B cell (primary cell): ENCODE measurements at regions not wholly inside any gene's neighbourhood (a gene's known extent, or its start where the extent isn't known, plus 50 kb on each side); places are given as distances from the start of the nearest gene placed in this dataset.

Experiments
- ATAC-seq: fragments of 200-7000 bp; cut with Tn5 transposase; one replicate; pipeline ENCODE4 v1.10.0; 2021; ENCODE audit warnings: low read depth, mild to moderate bottlenecking, moderate number of reproducible peaks, moderate library complexity
- CTCF ChIA-PET: fragments of 350-600 bp; sonication (Branson Sonifier 250); formaldehyde crosslinking; loops from one replicate; lab custom pipeline; 2021; ENCODE audit warnings: antibody characterized with exemption, inconsistent platforms; lab: Charles Lee
- POLR2A ChIA-PET: fragments of 350-600 bp; sonication (Branson Sonifier 250); formaldehyde crosslinking; loops from one replicate; lab custom pipeline; 2021; ENCODE audit warnings: antibody characterized with exemption; lab: Charles Lee
- DNase-seq: peaks from one replicate; pipeline ENCODE4 v3.0.0; 2013
- H2AFZ ChIP-seq: 2 replicates; pipeline ENCODE4 v1.6.1; 2012; ENCODE audit warnings: mild to moderate bottlenecking, low read depth, low read length; ENCODE audit not compliant: insufficient read depth, poor library complexity, severe bottlenecking
- H3K27ac ChIP-seq, 2 donors: 1 replicate in 1 of 2; 2 replicates in 1 of 2; pipeline ENCODE4 v1.5.1; 2012 to 2013; ENCODE audit warnings: low read length in 2 of 2, mild to moderate bottlenecking in 2 of 2, moderate library complexity in 1 of 2
- H3K27me3 ChIP-seq, 4 experiments: fragments of 200-600 bp in 1 of 4; sonication (generic) in 1 of 4; replicated peaks in 1 of 4; 1 replicate in 2 of 4; 2 replicates in 2 of 4; pipeline versions ENCODE4 v1.6.1 to v1.7.0; 2013 to 2016; ENCODE audit warnings: low read length in 3 of 4, mild to moderate bottlenecking in 2 of 4, mixed read lengths in 1 of 4, moderate library complexity in 1 of 4; ENCODE audit not compliant: insufficient read depth in 4 of 4, control insufficient read depth in 3 of 4; ENCODE audit errors: control extremely low read depth in 1 of 4
- H3K36me3 ChIP-seq, 2 experiments: replicated peaks in 1 of 2; 1 replicate in 1 of 2; 2 replicates in 1 of 2; pipeline versions ENCODE4 v1.6.1 to v1.7.1; 2013; ENCODE audit warnings: low read length in 1 of 2; ENCODE audit not compliant: insufficient read depth in 2 of 2, control insufficient read depth in 1 of 2; ENCODE audit errors: control extremely low read depth in 1 of 2, extremely low read depth in 1 of 2
- H3K4me1 ChIP-seq, 2 donors: fragments of 200-600 bp in 1 of 2; sonication (generic) in 1 of 2; 1 replicate in 1 of 2; 2 replicates in 1 of 2; pipeline versions ENCODE4 v1.5.1 to v1.6.1; 2013 to 2017; ENCODE audit warnings: low read length in 2 of 2; ENCODE audit not compliant: control insufficient read depth in 2 of 2, insufficient read depth in 2 of 2
- H3K4me2 ChIP-seq: replicated peaks from 2 replicates; pipeline ENCODE3; 2012; ENCODE audit warnings: mild to moderate bottlenecking, low read depth, low read length; ENCODE audit not compliant: poor library complexity, severe bottlenecking
- H3K4me3 ChIP-seq, 5 experiments: fragments of 200-600 bp in 1 of 5; sonication (generic) in 1 of 5; 1 replicate in 3 of 5; 2 replicates in 2 of 5; pipeline versions ENCODE4 v1.5.1 to v1.7.0; 2011 to 2016; ENCODE audit warnings: low read length in 4 of 5, mild to moderate bottlenecking in 4 of 5, low read depth in 2 of 5, control low read depth in 1 of 5, moderate library complexity in 1 of 5; ENCODE audit not compliant: insufficient read depth in 1 of 5; ENCODE audit errors: control extremely low read depth in 1 of 5, extremely low read depth in 1 of 5
- H3K79me2 ChIP-seq: fragments of 200-600 bp; sonication (generic); one replicate; pipeline ENCODE4 v1.6.0; 2016; ENCODE audit warnings: low read length; ENCODE audit not compliant: control insufficient read depth, insufficient read depth
- H3K9ac ChIP-seq: fragments of 200-600 bp; sonication (generic); 2 replicates; pipeline ENCODE4 v1.6.1; 2017; ENCODE audit warnings: mild to moderate bottlenecking, low read length, moderate library complexity
- H3K9me3 ChIP-seq, 3 donors: one replicate each; pipeline versions ENCODE4 v1.6.1 to v1.7.1; 2013; ENCODE audit warnings: low read length in 2 of 3; ENCODE audit not compliant: control insufficient read depth in 2 of 3, insufficient read depth in 1 of 3; ENCODE audit errors: control extremely low read depth in 1 of 3
- H4K20me1 ChIP-seq: 2 replicates; pipeline ENCODE4 v1.6.0; 2012; ENCODE audit warnings: mild to moderate bottlenecking, low read length; ENCODE audit not compliant: insufficient read depth, control insufficient read depth, poor library complexity, severe bottlenecking
- H3K27ac Mint-ChIP-seq: one replicate; pipeline ENCODE4 v1.8.0; 2021; ENCODE audit warnings: mixed read lengths
- H3K27me3 Mint-ChIP-seq: one replicate; pipeline ENCODE4 v1.8.0; 2021; ENCODE audit warnings: mixed read lengths
- H3K4me1 Mint-ChIP-seq: one replicate; pipeline ENCODE4 v1.8.0; 2021; ENCODE audit warnings: mixed read lengths
- H3K4me3 Mint-ChIP-seq: one replicate; pipeline ENCODE4 v1.8.0; 2021; ENCODE audit warnings: mixed read lengths
- H3K9me3 Mint-ChIP-seq: one replicate; pipeline ENCODE4 v1.8.0; 2022; ENCODE audit warnings: mixed read lengths; ENCODE audit not compliant: insufficient read depth
- EZH2 ChIP-seq: IDR thresholded peaks from 2 replicates; pipeline ENCODE4 v1.6.1; 2012; ENCODE audit warnings: borderline replicate concordance, low read depth, mild to moderate bottlenecking, moderate library complexity, low read length; ENCODE audit not compliant: insufficient read depth, poor library complexity, severe bottlenecking
- WGBS: methylation state at CpG from one replicate; pipeline ENCODE4 v1.1.5; 2013; ENCODE audit warnings: missing lambda C conversion rate; ENCODE audit not compliant: insufficient coverage; 5-methylcytosine and 5-hydroxymethylcytosine counted together
- intact Hi-C: fragments of 100-400 bp; cut with micrococcal nuclease; formaldehyde crosslinking; loops from one replicate; pipeline ENCODE4 v1.10.0; 2022
- TF ChIP-seq, protein P1 (sequence below): fragments of 200-600 bp; IDR thresholded peaks from one replicate; pipeline ENCODE4 v1.8.0; 2022; ENCODE audit warnings: antibody characterized with exemption, mild to moderate bottlenecking

DNA sequence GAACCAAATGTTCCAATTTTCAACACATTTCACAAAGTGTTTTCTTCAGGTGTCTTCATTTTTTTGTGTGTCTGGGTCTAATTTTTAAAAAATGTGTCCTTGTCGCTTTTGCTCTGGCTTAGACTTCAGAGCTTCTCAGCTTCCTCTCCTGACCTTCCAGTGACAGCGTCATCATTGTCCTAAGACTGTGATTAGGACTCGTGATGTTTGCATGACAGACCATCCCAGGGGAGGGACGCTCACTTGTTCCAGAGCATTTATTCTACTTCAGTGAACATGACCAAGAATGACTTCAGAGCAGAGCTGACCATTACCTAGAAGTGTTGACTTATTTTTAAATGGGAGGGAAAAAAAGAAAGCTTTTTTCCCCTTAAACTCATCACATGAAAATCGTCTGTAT lies 591.9 kb downstream of the IRS1 start:
- intact Hi-C loops, result no loop called here
- 100% methylated on average over 1 of the region's 5 CpGs for WGBS
- Histone ChIP-seq H3K36me3 (no peaks in the 10 kb centered on the region), H3K27me3 (no peaks in the 10 kb centered on the region), H3K4me1 (no peaks in the 10 kb centered on the region), H2AFZ (no peak overlapping the region), H4K20me1 (no peaks in the 10 kb centered on the region), H3K4me2 (no peak overlapping the region), H3K27ac (no peak overlapping the region), H3K9me3 (no peaks in the 10 kb centered on the region), H3K79me2 (no peaks in the 10 kb centered on the region), H3K4me3 (no peak overlapping the region), H3K9ac (no peak overlapping the region)
- POLR2A ChIA-PET, result no interaction called here
- no peak for ATAC-seq
- no peaks in the 10 kb centered on the region for H3K27me3 Mint-ChIP-seq
- H3K27ac Mint-ChIP-seq, result no peak overlapping the region
- TF ChIP-seq, protein P1, sequence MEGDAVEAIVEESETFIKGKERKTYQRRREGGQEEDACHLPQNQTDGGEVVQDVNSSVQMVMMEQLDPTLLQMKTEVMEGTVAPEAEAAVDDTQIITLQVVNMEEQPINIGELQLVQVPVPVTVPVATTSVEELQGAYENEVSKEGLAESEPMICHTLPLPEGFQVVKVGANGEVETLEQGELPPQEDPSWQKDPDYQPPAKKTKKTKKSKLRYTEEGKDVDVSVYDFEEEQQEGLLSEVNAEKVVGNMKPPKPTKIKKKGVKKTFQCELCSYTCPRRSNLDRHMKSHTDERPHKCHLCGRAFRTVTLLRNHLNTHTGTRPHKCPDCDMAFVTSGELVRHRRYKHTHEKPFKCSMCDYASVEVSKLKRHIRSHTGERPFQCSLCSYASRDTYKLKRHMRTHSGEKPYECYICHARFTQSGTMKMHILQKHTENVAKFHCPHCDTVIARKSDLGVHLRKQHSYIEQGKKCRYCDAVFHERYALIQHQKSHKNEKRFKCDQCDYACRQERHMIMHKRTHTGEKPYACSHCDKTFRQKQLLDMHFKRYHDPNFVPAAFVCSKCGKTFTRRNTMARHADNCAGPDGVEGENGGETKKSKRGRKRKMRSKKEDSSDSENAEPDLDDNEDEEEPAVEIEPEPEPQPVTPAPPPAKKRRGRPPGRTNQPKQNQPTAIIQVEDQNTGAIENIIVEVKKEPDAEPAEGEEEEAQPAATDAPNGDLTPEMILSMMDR, result no peak
- no peak for TF ChIP-seq EZH2
- no peak overlapping the region for H3K4me3 Mint-ChIP-seq
- CTCF ChIA-PET, result no interaction called here
- no peak for DNase-seq
- no peaks in the 10 kb centered on the region for H3K9me3 Mint-ChIP-seq
- no peaks in the 10 kb centered on the region for H3K4me1 Mint-ChIP-seq

DNA sequence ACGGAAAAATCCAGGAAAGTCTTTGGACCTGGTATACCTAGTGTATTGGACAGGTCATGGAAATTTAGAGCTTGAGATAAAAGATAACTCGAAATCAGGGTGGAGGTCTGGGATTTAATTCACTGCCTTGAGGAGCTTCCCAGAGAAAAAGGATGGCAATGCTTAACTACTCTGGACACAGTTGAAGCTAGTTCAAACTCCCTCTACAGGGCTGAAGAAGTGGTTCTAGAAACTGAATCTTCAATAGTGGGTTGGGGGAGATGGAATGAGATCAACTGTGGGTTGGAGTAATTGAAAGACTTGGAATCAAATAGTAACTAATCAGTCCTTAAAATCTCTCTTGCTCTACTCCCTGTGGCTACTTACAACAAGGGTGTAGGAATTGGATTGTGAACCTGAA lies 600.1 kb downstream of the IRS1 start:
- Histone ChIP-seq H3K9ac (no peak overlapping the region), H3K27ac (no peak overlapping the region), H4K20me1 (no peaks in the 10 kb centered on the region), H3K4me2 (no peak overlapping the region), H3K79me2 (no peaks in the 10 kb centered on the region), H3K4me3 (no peak overlapping the region), H3K4me1 (no peaks in the 10 kb centered on the region), H2AFZ (no peak overlapping the region), H3K36me3 (no peaks in the 10 kb centered on the region), H3K9me3 (no peaks in the 10 kb centered on the region), H3K27me3 (no peaks in the 10 kb centered on the region)
- intact Hi-C loops, result no loop called here
- ATAC-seq (no peak), DNase-seq (no peak)
- ChIA-PET CTCF (no interaction called here), POLR2A (no interaction called here)
- TF ChIP-seq, protein P1, result no peak
- no peak for TF ChIP-seq EZH2
- H3K4me3 Mint-ChIP-seq, result no peak overlapping the region
- no peaks in the 10 kb centered on the region for H3K9me3 Mint-ChIP-seq
- no peaks in the 10 kb centered on the region for H3K4me1 Mint-ChIP-seq
- no CpG with 5 or more reads among the region's 2 CpGs for WGBS
- H3K27me3 Mint-ChIP-seq, result peaks cover 3% of the 10 kb centered on the region
- H3K27ac Mint-ChIP-seq, result no peak overlapping the region
